Type B pancreatic cell (in vitro differentiated cells): ENCODE measurements at regions not wholly inside any gene's neighbourhood (a gene's known extent, or its start where the extent isn't known, plus 50 kb on each side); places are given as distances from the start of the nearest gene placed in this dataset.

ENCODE experiments used
- DNase-seq: peaks from one replicate; pipeline ENCODE4 v3.0.0; 2021; ENCODE audit warnings: mixed read lengths; ENCODE audit not compliant: unreplicated experiment; ENCODE audit errors: extremely low spot score
- H3K27ac Mint-ChIP-seq: 2 replicates; pipeline ENCODE4 v1.8.0; 2021; ENCODE audit warnings: mild to moderate bottlenecking, mixed read lengths
- H3K27me3 Mint-ChIP-seq: 2 replicates; pipeline ENCODE4 v1.8.0; 2021; ENCODE audit warnings: mixed read lengths
- H3K36me3 Mint-ChIP-seq: 2 replicates; pipeline ENCODE4 v1.8.0; 2021; ENCODE audit warnings: mixed read lengths
- H3K4me1 Mint-ChIP-seq: one replicate; pipeline ENCODE4 v1.8.0; 2021; ENCODE audit warnings: mixed read lengths; ENCODE audit not compliant: unreplicated experiment
- H3K4me3 Mint-ChIP-seq: 2 replicates; pipeline ENCODE4 v1.8.0; 2021; ENCODE audit warnings: mild to moderate bottlenecking, mixed read lengths
- H3K9me3 Mint-ChIP-seq: 2 replicates; pipeline ENCODE4 v1.8.0; 2021; ENCODE audit warnings: mixed read lengths
- CTCF ChIP-seq: fragments of 200-600 bp; sonication (generic); conservative IDR thresholded peaks from 2 replicates; pipeline ENCODE4 v1.5.0; 2021; ENCODE audit warnings: antibody characterized with exemption, mild to moderate bottlenecking

DNA sequence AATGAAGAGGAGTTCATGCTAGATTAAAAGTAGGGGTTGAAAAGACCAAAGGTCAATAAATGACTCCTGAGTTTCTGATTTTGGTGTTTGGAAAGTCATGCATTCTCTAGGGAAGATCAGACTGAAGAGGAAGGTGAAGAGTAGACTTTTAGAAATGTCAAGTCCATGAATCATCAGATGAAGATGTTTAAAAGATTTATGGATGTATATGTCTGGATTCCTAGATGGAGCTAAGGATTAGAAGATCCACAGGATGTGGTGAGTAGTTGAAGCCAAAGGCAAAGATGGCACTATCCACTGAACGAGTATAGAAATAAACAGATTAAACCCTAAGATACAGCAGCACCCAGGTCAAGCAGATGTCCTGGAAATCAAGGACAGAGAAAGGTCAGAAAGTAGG is 298.5 kb downstream of the GPAM start:
- Mint-ChIP-seq H3K4me1 (peaks cover 6% of the 10 kb centered on the region), H3K27ac (no peak overlapping the region), H3K36me3 (no peaks in the 10 kb centered on the region), H3K4me3 (no peak overlapping the region), H3K9me3 (peaks cover 4% of the 10 kb centered on the region), H3K27me3 (peaks cover 7% of the 10 kb centered on the region)
- TF ChIP-seq CTCF = no peak
- DNase-seq = no peak

DNA sequence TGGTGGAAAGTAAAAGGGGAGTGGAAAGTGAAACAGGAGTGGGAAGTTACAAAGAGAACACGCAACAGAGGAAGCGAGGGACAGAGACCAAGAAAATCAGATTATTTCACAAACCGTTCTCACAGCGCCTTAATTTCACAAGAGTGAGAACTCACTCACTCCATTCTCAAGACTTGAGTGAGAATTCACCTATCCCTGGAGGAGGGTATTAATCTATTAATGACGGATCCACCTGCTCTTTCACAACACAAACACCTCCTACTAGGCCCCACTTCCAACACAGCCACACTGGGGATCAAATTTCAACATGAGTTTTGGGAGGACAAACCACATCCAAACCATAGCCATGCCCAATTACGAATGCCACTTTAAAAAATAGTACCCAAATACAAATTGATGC is 297.6 kb downstream of the GPAM start:
- no peak for TF ChIP-seq CTCF
- peaks cover 10% of the 10 kb centered on the region for H3K4me1 Mint-ChIP-seq
- no peak overlapping the region for H3K27ac Mint-ChIP-seq
- no peaks in the 10 kb centered on the region for H3K36me3 Mint-ChIP-seq
- H3K9me3 Mint-ChIP-seq = peaks cover 4% of the 10 kb centered on the region
- H3K27me3 Mint-ChIP-seq = peaks cover 7% of the 10 kb centered on the region
- no peak overlapping the region for H3K4me3 Mint-ChIP-seq
- no peak for DNase-seq

GRCh38 chr10:111887266-111887665 is 296.3 kb downstream of the GPAM start:
- peaks cover 4% of the 10 kb centered on the region for H3K9me3 Mint-ChIP-seq
- no peak for TF ChIP-seq CTCF
- H3K27ac Mint-ChIP-seq = no peak overlapping the region
- H3K36me3 Mint-ChIP-seq = no peaks in the 10 kb centered on the region
- DNase-seq = no peak
- H3K4me1 Mint-ChIP-seq = peaks cover 10% of the 10 kb centered on the region
- no peak overlapping the region for H3K4me3 Mint-ChIP-seq
- H3K27me3 Mint-ChIP-seq = peaks cover 10% of the 10 kb centered on the region

- H3K27me3 Mint-ChIP-seq = peaks cover 7% of the 10 kb centered on the region
- no peak for TF ChIP-seq CTCF
These were observed 293.5 kb downstream of the GPAM start for GRCh38 chr10:111890046-111890445.

DNA sequence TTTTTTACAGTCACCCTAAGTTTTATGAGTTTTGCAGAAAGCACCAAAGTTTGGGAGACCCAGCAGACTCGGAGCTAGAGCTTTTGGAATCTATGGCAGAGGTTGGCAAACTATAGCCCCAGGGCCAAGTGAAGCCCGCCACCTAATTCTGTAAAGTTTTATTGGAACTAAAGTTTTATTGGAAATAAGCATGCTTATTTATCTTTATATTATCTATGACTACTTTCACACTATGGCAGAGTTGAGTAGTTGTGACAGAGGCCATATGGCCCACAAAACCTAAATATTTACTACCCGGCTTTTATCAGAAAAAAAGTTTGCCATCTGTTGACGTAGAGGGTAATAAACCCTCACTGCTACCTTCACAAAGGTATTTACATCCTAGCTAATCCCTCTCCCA is 267.6 kb downstream of the GPAM start:
- H3K36me3 Mint-ChIP-seq = no peaks in the 10 kb centered on the region
- H3K27me3 Mint-ChIP-seq = peaks cover 26% of the 10 kb centered on the region
- DNase-seq = no peak
- no peak overlapping the region for H3K4me3 Mint-ChIP-seq
- no peak for TF ChIP-seq CTCF
- H3K27ac Mint-ChIP-seq = no peak overlapping the region
- H3K9me3 Mint-ChIP-seq = no peaks in the 10 kb centered on the region
- H3K4me1 Mint-ChIP-seq = peaks cover 7% of the 10 kb centered on the region

More at GRCh38 chr10:111890046-111890445, 293.5 kb downstream of the GPAM start:
- DNase-seq = no peak
- no peak overlapping the region for H3K27ac Mint-ChIP-seq
- no peak overlapping the region for H3K4me3 Mint-ChIP-seq
- no peaks in the 10 kb centered on the region for H3K36me3 Mint-ChIP-seq
- peaks cover 10% of the 10 kb centered on the region for H3K4me1 Mint-ChIP-seq
- H3K9me3 Mint-ChIP-seq = peaks cover 4% of the 10 kb centered on the region

- TF ChIP-seq CTCF = no peak
- no peak overlapping the region for H3K27ac Mint-ChIP-seq
- peaks cover 13% of the 10 kb centered on the region for H3K27me3 Mint-ChIP-seq
- H3K4me3 Mint-ChIP-seq = no peak overlapping the region
- no peaks in the 10 kb centered on the region for H3K36me3 Mint-ChIP-seq
- H3K4me1 Mint-ChIP-seq = no peaks in the 10 kb centered on the region
- no peak for DNase-seq
- H3K9me3 Mint-ChIP-seq = no peaks in the 10 kb centered on the region
These were observed 261.7 kb downstream of the GPAM start for GRCh38 chr10:111921821-111922220.
